Esophagus muscularis mucosa (tissue), 2 donors: ENCODE measurements at regions not wholly inside any gene's neighbourhood (a gene's known extent, or its start where the extent isn't known, plus 50 kb on each side); places are given as distances from the start of the nearest gene placed in this dataset.

Source experiments
- POLR2A ChIP-seq: fragments of 450-650 bp; IDR thresholded peaks from one replicate; pipeline ENCODE4 v1.6.1; 2017; ENCODE audit warnings: antibody characterized with exemption, moderate library complexity, mild to moderate bottlenecking, low read depth
- POLR2AphosphoS5 ChIP-seq, 2 donors: sonication (generic); formaldehyde crosslinking; IDR thresholded peaks; one replicate each; pipeline ENCODE4 v1.6.1; 2017; ENCODE audit warnings: antibody characterized with exemption in 2 of 2

DNA sequence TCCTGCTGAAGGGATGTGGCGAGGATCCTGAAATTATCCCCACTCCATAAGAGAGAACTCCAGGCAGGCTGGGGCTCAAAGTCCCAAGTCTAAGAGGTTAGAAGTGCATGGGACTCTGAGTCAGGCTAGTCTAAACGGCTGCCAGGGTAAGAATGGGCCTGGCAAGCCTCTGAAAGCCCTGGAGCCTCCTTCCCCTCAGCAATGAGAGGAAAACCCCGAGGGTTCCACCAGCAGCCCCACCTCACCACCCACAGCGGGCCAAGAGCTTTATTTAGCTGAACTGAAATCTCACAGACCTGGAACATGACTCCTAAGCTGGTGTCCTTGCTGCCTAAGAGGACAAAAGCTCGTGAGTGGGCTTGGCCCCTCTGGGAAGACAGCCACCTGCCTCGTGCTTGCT, 135.5 kb downstream of the SEC61B start:
- TF ChIP-seq POLR2AphosphoS5 (IDR thresholded peaks at IDR 0.05) (peak in 1 of 2 donors; percentile 8), POLR2A (no peak)
